DND-41 (cell line): ENCODE measurements at regions not wholly inside any gene's neighbourhood (a gene's known extent, or its start where the extent isn't known, plus 50 kb on each side); places are given as distances from the start of the nearest gene placed in this dataset.

Experiments
- CTCF ChIP-seq: IDR thresholded peaks from 2 replicates; pipeline ENCODE4 v1.5.1; 2012; ENCODE audit warnings: borderline replicate concordance, low read length, moderate library complexity, mild to moderate bottlenecking; ENCODE audit not compliant: poor library complexity, severe bottlenecking; ENCODE audit errors: extremely low read depth
- EZH2 ChIP-seq: IDR thresholded peaks from 3 replicates; pipeline ENCODE4 v1.6.1; 2012; ENCODE audit warnings: borderline replicate concordance, low read depth, mild to moderate bottlenecking, moderate library complexity, low read length, inconsistent platforms; ENCODE audit not compliant: severe bottlenecking

GRCh38 chr1:87674791-87675190 is 346.1 kb downstream of the LMO4 start:
- TF ChIP-seq EZH2 (no peak), CTCF (no peak)
